AG04449 (cell line): ENCODE measurements at regions not wholly inside any gene's neighbourhood (a gene's known extent, or its start where the extent isn't known, plus 50 kb on each side); places are given as distances from the start of the nearest gene placed in this dataset.

Experiments
- CTCF ChIA-PET: fragments of 350-600 bp; formaldehyde crosslinking; extraction: SDS; loops from one replicate; lab custom pipeline; 2021; ENCODE audit warnings: antibody characterized with exemption; lab: Yijun Ruan, JAX
- POLR2A ChIA-PET: fragments of 400-600, 350-600 bp; formaldehyde crosslinking; extraction: SDS; loops from one replicate; lab custom pipeline; 2020; ENCODE audit warnings: antibody characterized with exemption, inconsistent platforms; lab: Yijun Ruan, JAX
- DNase-seq: peaks from one replicate; pipeline ENCODE4 v3.0.0-alpha.2; 2010; ENCODE audit warnings: low read depth, low spot score
- H3K4me3 ChIP-seq: 2 replicates; pipeline ENCODE4 v1.5.1; 2011; ENCODE audit warnings: low read depth, mild to moderate bottlenecking, control low read depth, low read length
- TF ChIP-seq, protein P1 (sequence below): IDR thresholded peaks from one replicate; pipeline ENCODE4 v1.5.1; 2011; ENCODE audit warnings: mild to moderate bottlenecking, moderate library complexity, low read length, control low read depth, inconsistent platforms; ENCODE audit not compliant: insufficient read depth; ENCODE audit errors: missing control alignments

- POLR2A ChIA-PET = no interaction called here
- H3K4me3 ChIP-seq = no peak overlapping the region
- TF ChIP-seq, protein P1, sequence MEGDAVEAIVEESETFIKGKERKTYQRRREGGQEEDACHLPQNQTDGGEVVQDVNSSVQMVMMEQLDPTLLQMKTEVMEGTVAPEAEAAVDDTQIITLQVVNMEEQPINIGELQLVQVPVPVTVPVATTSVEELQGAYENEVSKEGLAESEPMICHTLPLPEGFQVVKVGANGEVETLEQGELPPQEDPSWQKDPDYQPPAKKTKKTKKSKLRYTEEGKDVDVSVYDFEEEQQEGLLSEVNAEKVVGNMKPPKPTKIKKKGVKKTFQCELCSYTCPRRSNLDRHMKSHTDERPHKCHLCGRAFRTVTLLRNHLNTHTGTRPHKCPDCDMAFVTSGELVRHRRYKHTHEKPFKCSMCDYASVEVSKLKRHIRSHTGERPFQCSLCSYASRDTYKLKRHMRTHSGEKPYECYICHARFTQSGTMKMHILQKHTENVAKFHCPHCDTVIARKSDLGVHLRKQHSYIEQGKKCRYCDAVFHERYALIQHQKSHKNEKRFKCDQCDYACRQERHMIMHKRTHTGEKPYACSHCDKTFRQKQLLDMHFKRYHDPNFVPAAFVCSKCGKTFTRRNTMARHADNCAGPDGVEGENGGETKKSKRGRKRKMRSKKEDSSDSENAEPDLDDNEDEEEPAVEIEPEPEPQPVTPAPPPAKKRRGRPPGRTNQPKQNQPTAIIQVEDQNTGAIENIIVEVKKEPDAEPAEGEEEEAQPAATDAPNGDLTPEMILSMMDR = no peak
- CTCF ChIA-PET = interaction anchor here (1.2 kb wide), 1 partner anchor 8 kb away, joined by 3 read pairs; no protein-coding TSS in a partner anchor
- no peak for DNase-seq
Observed at GRCh38 chr5:171622010-171622409, 163.6 kb upstream of the SMIM23 start.

DNA sequence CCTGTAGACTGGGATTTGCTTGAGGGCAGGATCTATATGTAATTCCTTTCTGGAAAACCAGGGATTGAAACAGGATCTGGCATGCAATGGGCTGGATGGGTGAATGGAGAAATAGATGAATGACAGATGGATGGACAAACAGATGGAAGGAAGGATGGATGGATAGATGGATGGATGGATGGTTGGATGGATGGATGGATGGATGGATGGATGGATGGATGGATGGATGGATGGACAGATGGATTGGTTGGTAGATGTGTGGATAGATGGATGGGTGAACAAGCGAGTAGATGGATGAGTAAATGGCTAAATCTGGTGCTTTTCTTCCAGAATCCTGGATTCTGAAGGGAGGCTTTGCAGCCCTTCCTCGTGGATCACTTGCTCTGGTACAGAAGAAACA is 162.5 kb upstream of the SMIM23 start:
- DNase-seq = no peak
- ChIA-PET CTCF (no interaction called here), POLR2A (no interaction called here)
- TF ChIP-seq, protein P1 = no peak
- H3K4me3 ChIP-seq = no peak overlapping the region

GRCh38 chr5:171623551-171624097 is 162.0 kb upstream of the SMIM23 start:
- TF ChIP-seq, protein P1 = no peak
- ChIA-PET POLR2A (no interaction called here), CTCF (no interaction called here)

DNA sequence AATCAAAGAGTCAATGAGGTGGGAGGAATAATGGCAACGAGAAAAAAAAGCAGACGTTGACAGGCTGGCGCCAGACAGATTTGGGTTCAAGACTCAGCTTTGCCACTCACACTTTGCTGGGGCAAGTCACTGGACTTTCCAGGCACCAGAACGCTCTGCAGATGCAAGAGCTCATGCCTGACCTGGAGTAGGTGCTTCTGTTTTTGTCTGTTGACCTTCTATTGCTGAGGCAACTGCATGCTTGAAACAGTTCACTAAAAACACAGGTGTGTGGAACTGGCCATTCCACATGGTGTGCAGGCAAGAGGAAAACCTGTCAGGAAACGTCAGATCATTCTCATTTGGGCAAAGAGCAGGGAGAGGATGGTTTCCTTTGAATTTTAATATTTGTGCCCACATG is 161.2 kb upstream of the SMIM23 start:
- ChIA-PET CTCF (no interaction called here), POLR2A (no interaction called here)
- TF ChIP-seq, protein P1 = no peak
- no peak overlapping the region for H3K4me3 ChIP-seq
- no peak for DNase-seq

More at GRCh38 chr5:171623551-171624097, 162.0 kb upstream of the SMIM23 start:
- no peak overlapping the region for H3K4me3 ChIP-seq
- no peak for DNase-seq

- POLR2A ChIA-PET = no interaction called here
- CTCF ChIA-PET = no interaction called here
- TF ChIP-seq, protein P1 = no peak
- H3K4me3 ChIP-seq = no peak overlapping the region
- DNase-seq = no peak
Observed at GRCh38 chr5:171625646-171626045, 160.0 kb upstream of the SMIM23 start.

GRCh38 chr5:171627936-171628632 is 157.5 kb upstream of the SMIM23 start:
- no peak for DNase-seq
- no peak overlapping the region for H3K4me3 ChIP-seq
- ChIA-PET CTCF (interaction anchor here (1.0 to 8.3 kb wide), 4 partner anchors 11 to 281 kb away, joined by 3 to 112 read pairs (median 4); no protein-coding TSS in a partner anchor), POLR2A (no interaction called here)
- TF ChIP-seq, protein P1 = no peak
